ENCODE measurements at regions not wholly inside any gene's neighbourhood (a gene's known extent, or its start where the extent isn't known, plus 50 kb on each side); places are given as distances from the start of the nearest gene placed in this dataset.

GRCh38 chr22:48157676-48158075, 1395.2 kb downstream of the TBC1D22A start:
- no peak for DNase-seq (ENCODE audit: low read depth, low spot score)

GRCh38 chr22:48156603-48157355, 1394.3 kb downstream of the TBC1D22A start:
- no peak for DNase-seq (ENCODE audit: low read depth, low spot score)

- no peak for DNase-seq (ENCODE audit: low read depth, low spot score)
Observed at GRCh38 chr22:48155446-48155845, 1393.0 kb downstream of the TBC1D22A start.

- DNase-seq (ENCODE audit: low read depth, low spot score) = no peak
Observed at GRCh38 chr22:48154943-48155240, 1392.4 kb downstream of the TBC1D22A start.

- no peak for DNase-seq (ENCODE audit: low read depth, low spot score)
Observed at GRCh38 chr22:48154169-48154942, 1391.9 kb downstream of the TBC1D22A start.

DNA sequence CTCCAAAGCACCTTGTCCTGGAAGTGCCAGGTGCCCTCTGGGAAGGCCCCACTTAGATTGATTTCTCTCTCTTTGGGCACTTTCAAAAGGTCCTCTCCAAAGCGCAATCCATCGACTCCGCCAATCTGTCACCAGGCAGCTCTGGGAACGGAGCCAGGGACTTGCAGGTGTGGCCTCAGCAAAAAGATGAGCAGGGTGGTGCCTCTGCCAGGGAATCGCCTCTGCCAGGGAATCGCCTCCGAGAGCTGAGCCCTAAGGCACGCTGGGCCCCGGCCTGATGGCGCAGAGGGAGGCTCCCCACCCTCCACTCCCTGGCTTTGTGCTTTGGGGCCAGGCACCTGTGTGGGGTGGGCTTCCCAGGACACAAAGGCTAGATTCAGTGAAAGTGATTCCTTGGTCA, 1391.3 kb downstream of the TBC1D22A start:
- DNase-seq (ENCODE audit: low read depth, low spot score) = no peak

- DNase-seq (ENCODE audit: low read depth, low spot score) = no peak
Observed at GRCh38 chr22:48152916-48153315, 1390.5 kb downstream of the TBC1D22A start.

DNA sequence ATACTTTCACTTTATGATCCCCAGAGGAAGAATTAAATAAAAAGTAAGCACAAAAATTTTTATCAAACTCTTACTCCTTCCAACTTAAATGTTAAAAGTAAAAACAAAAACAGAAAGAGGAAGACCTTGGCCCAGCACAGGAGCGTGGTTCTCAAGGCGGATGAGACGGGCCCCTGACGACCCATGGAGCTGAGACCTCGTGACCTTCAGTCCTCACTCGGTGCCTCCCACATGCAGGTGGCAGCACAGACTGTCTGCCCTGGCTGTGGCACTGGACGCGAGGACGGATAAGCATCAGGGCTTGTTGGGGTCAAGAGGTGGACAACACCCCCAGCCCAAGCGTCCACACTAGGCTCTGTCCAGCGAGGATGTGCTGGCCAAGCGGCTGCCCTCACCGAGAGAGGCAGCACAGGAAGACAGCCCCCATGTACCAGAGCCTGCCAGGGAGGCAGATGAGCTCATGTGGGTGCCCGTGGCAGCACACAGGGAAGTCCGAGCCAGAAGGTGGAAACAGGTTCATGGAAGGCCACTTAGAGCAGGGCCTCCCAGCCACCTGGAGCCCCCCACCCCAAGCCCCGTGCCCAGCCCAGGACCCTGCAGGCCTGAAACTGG, 1389.8 kb downstream of the TBC1D22A start:
- DNase-seq (ENCODE audit: low read depth, low spot score) = no peak

- no peak for DNase-seq (ENCODE audit: low read depth, low spot score)
Observed at GRCh38 chr22:48151641-48152040, 1389.2 kb downstream of the TBC1D22A start.

DNA sequence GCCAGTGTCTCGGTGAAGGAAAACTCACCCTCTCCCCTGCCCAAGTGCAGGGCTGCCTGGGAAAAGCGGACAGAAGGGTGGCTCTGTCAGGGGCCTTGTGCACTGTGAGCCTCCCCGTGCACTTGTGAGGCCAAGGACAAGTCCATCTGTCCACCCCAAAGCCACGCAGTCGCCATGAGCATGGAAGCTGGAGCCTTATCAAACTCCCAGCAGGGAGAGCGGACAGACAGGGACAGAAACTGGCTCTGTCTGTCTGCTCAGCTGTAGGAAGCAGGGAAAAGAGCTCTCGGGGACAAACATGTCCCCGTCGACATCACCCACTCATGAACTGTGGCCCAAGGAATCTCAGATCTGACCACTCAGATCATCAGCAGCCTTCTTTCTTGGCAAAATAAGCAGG, 1385.4 kb downstream of the TBC1D22A start:
- DNase-seq (ENCODE audit: low read depth, low spot score) = no peak

GRCh38 chr22:48147404-48147803, 1385.0 kb downstream of the TBC1D22A start:
- DNase-seq (ENCODE audit: low read depth, low spot score) = no peak

DNA sequence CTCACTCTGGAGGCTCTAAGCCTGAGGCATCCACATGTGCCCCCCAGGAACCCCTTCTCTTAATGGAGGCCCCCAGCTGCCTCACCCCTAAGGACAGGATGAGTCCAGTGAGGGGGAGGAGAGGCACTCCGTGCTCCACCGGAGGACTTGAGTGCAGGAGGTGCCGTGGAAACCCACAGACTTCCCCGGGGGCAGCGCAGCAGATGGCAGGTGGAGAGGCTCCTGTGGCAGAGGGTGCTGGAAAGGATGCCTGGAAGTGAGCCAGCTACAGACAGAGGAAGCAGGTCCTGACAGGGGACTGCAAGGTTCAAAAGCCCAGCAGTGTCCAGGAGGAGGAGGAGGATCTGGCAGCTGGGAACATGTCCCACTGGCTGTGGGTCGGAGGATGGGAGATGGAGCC, 1384.0 kb downstream of the TBC1D22A start:
- no peak for DNase-seq (ENCODE audit: low read depth, low spot score)

DNA sequence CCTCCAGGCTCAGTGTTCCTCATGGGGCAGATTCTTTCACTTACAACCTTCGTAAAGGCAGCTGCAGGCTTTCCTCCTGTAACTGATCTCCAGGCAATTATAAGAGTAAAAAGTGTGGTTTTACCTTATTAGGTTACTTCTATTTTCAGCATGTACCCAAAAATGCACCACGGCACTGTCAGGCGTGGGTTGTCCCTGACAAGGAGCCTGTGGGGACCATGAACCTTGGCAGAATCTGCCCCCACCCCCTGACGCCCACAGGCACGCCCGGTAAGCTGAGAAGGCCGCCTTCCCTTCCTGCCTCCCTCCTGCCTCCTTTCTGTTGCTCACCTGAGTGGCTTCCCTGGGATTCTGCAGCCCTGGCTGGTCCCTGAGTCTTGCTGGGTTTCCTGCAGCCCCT, 1383.3 kb downstream of the TBC1D22A start:
- DNase-seq (ENCODE audit: low read depth, low spot score) = no peak

DNA sequence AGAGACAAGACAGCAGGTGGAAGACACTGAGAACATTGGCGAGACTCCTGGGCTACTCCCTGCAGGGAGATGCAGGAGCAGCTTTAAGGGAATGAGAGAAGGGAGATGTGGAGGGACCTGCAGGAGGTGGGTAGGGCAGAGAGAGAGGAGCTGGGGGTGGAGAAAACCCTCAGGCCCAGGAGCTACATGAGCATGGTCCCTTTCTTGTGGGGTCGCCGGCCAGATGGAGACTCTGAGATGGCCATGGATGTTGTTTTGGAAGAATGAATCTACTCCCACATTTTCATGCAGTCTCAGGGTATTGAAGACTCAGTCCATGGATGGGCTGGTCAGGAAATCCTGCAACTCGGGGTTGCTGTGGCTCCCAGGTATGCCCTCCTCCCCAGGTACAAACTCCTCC, 1381.9 kb downstream of the TBC1D22A start:
- DNase-seq (ENCODE audit: low read depth, low spot score) = no peak

DNA sequence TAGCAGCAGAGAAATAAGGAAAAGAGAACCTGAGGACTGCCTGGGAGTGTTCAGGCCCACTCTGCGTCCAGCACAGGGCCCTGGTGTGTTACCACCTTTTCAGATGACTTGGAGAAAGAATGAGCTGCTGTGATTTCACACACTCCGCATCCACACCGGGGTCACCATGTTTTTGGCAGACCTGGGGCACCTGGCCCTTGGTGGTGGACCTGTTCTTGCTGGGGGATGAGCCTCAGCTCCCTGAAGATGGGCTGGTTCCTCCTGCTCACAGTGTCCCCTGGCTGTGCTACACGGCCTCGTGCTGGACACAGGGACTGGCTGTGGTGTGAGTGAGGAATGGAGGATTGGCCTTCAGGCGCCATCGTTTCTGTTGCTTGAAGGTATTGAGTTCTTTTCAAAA, 1381.4 kb downstream of the TBC1D22A start:
- DNase-seq (ENCODE audit: low read depth, low spot score) = no peak

- no peak for DNase-seq (ENCODE audit: low read depth, low spot score)
Observed at GRCh38 chr22:48142388-48142787, 1379.9 kb downstream of the TBC1D22A start.

DNA sequence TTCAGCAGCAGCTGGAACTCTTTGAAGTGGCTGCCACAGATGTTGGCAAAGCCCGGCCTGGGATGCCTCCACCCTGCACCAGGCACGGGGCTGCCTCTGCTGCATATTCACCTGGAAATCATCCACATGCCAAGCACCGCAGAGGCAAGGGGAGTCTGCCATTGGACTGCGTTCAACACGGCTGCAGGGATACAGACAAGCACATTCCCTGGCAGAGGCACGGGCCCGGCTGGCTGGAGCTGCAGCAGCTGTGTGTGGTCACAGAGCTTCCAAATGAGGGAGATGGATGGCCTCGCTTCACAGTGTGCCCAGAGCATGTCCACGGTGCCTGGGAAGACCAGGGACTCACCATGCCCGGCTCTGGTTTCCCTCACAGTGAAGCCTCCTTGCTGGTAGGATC, 1378.9 kb downstream of the TBC1D22A start:
- no peak for DNase-seq (ENCODE audit: low read depth, low spot score)

GRCh38 chr22:48140261-48140813, 1377.9 kb downstream of the TBC1D22A start:
- no peak for DNase-seq (ENCODE audit: low read depth, low spot score)

DNA sequence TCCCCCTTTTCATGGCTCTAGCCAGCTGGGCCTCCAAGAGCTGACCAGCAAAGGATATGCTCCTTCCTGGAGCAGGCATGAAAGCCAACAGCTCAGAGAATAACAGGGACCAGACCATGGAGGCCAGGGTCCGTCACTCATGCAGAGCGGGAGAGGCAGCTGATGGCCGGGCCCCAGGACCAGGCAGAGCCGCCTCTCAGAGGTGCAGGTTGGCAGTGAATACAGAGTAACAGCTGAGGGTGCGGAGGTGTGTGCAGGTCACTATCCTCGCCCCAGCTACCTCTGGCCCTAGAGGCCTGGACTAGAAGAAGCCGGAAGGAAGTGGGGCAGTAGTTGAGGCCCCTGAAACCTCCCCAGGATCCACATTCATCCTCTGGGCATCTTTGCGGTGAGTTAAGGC, 1377.3 kb downstream of the TBC1D22A start:
- DNase-seq (ENCODE audit: low read depth, low spot score) = no peak

GRCh38 chr22:48138855-48139254, 1376.4 kb downstream of the TBC1D22A start:
- no peak for DNase-seq (ENCODE audit: low read depth, low spot score)

DNA sequence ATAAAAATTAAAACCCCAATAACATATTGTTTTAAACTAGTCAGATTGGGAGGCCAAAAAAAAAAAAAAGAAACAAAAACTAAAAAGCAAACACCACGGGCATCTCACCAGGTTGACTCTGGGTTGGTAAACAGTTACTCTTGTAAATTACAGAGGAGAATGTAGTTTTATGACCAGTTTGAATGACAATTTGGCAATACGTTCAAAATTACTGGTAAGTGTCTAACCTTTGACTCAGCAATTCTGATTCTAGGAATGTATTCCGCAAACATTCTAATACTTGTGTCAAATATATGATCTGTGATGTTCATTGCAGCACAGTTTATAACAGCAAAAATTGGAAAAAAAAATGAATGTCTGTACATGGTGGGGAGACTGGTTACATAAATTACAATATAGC, 1376.0 kb downstream of the TBC1D22A start:
- DNase-seq (ENCODE audit: low read depth, low spot score) = no peak

- DNase-seq (ENCODE audit: low read depth, low spot score) = no peak
Observed at GRCh38 chr22:48137640-48138039, 1375.2 kb downstream of the TBC1D22A start.

DNA sequence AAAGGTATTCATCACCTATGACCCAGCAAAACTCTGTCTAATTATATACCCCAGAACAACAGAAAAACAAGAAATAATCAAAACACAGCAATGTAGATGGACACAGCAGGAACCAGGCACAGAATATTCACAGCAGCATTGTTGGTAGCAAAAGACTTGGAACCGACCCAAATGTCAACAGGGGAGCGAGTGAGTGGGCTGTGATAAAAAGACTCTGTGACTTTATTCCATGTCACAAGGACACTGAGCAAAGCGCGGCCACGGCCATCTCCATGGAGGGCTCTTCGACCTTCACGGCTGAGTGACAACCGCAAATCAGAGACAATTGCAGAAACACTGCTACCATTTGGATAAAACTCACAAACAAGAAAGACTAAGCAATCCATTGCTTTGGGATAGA, 1373.1 kb downstream of the TBC1D22A start:
- no peak for DNase-seq (ENCODE audit: low read depth, low spot score)
